Endodermal cell (in vitro differentiated cells): ENCODE measurements at regions not wholly inside any gene's neighbourhood (a gene's known extent, or its start where the extent isn't known, plus 50 kb on each side); places are given as distances from the start of the nearest gene placed in this dataset.

Experiments used
- DNase-seq: peaks from one replicate; pipeline ENCODE4 v3.0.0-alpha.2; 2017
- H3K27ac ChIP-seq: 2 replicates; pipeline ENCODE4 v1.5.1; 2013; ENCODE audit warnings: mild to moderate bottlenecking, low read depth, low read length, moderate library complexity
- H3K27me3 ChIP-seq: 2 replicates; pipeline ENCODE4 v1.6.1; 2013; ENCODE audit warnings: mild to moderate bottlenecking, low read length, moderate library complexity; ENCODE audit not compliant: insufficient read depth, control insufficient read depth, poor library complexity, severe bottlenecking
- H3K36me3 ChIP-seq: 2 replicates; pipeline ENCODE4 v1.7.0; 2013; ENCODE audit warnings: mild to moderate bottlenecking, low read length, moderate library complexity; ENCODE audit not compliant: control insufficient read depth, insufficient read depth
- H3K4me1 ChIP-seq: one replicate; pipeline ENCODE4 v1.7.0; 2013; ENCODE audit warnings: low read length; ENCODE audit not compliant: control insufficient read depth, insufficient read depth
- H3K4me3 ChIP-seq: 2 replicates; pipeline ENCODE4 v1.5.1; 2013; ENCODE audit warnings: mild to moderate bottlenecking, low read length, moderate library complexity
- H3K9ac ChIP-seq: 2 replicates; pipeline ENCODE4 v1.6.1; 2013; ENCODE audit warnings: mild to moderate bottlenecking, low read length, moderate library complexity; ENCODE audit not compliant: poor library complexity, severe bottlenecking; ENCODE audit errors: extremely low read depth
- H3K9me3 ChIP-seq: 2 replicates; pipeline ENCODE4 v1.6.1; 2013; ENCODE audit warnings: mild to moderate bottlenecking, low read length, moderate library complexity; ENCODE audit not compliant: control insufficient read depth
- H3K27ac Mint-ChIP-seq: 2 replicates; pipeline ENCODE4 v1.8.0; 2020; ENCODE audit warnings: mixed read lengths
- H3K27me3 Mint-ChIP-seq: 2 replicates; pipeline ENCODE4 v1.8.0; 2021; ENCODE audit warnings: mild to moderate bottlenecking, mixed read lengths; ENCODE audit not compliant: insufficient read depth
- H3K36me3 Mint-ChIP-seq: 2 replicates; pipeline ENCODE4 v1.8.0; 2020; ENCODE audit warnings: low read depth, mixed read lengths
- H3K4me1 Mint-ChIP-seq: 2 replicates; pipeline ENCODE4 v1.8.0; 2020; ENCODE audit warnings: mixed read lengths
- H3K4me3 Mint-ChIP-seq: 2 replicates; pipeline ENCODE4 v1.8.0; 2020; ENCODE audit warnings: mild to moderate bottlenecking, moderate library complexity, mixed read lengths
- H3K9me3 Mint-ChIP-seq: 2 replicates; pipeline ENCODE4 v1.8.0; 2020; ENCODE audit warnings: mild to moderate bottlenecking, mixed read lengths
- CTCF ChIP-seq: fragments of 200-600 bp; sonication (generic); conservative IDR thresholded peaks from 2 replicates; pipeline ENCODE4 v1.5.0; 2021; ENCODE audit warnings: antibody characterized with exemption, mild to moderate bottlenecking
- WGBS, 2 experiments: methylation state at CpG; one replicate each; pipeline versions ENCODE4 v1.1.5 to v1.1.7; 2013; ENCODE audit warnings: missing lambda C conversion rate in 2 of 2, mixed read lengths in 1 of 2; ENCODE audit not compliant: insufficient coverage in 1 of 2, insufficient read length in 1 of 2; 5-methylcytosine and 5-hydroxymethylcytosine counted together

- no peak overlapping the region for H3K27ac Mint-ChIP-seq
- no peak for DNase-seq
Measured at GRCh38 chr4:28754376-28754775, 1893.7 kb downstream of the STIM2 start.

DNA sequence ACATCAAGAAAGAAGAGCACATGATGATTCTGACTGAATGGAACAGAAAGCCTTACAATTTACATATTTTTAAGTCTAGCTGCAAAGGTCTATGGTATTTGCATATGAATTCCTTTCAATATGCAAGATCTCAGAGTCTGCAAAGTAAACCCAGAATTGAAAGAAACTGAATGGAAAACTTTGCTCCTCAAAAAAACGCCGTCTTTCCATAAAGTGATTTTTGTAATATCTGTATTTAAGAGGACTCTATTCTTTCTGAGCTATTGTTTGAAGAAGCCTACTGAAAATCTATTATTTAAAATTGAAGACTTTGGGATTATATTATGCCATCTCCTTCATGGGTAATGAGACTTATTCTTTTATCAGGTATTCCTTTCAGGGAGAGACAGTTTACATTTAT lies 1894.4 kb downstream of the STIM2 start:
- no peak for TF ChIP-seq CTCF
- no peaks in the 10 kb centered on the region for H3K36me3 Mint-ChIP-seq
- Histone ChIP-seq H3K27me3 (no peaks in the 10 kb centered on the region), H3K36me3 (no peaks in the 10 kb centered on the region), H3K9ac (no peak overlapping the region), H3K27ac (no peak overlapping the region), H3K9me3 (no peaks in the 10 kb centered on the region), H3K4me3 (no peak overlapping the region), H3K4me1 (peaks cover 2% of the 10 kb centered on the region)
- no peak overlapping the region for H3K27ac Mint-ChIP-seq
- no peak for DNase-seq
- peaks cover 23% of the 10 kb centered on the region for H3K4me1 Mint-ChIP-seq
- no peaks in the 10 kb centered on the region for H3K9me3 Mint-ChIP-seq
- H3K27me3 Mint-ChIP-seq, result no peaks in the 10 kb centered on the region
- no peak overlapping the region for H3K4me3 Mint-ChIP-seq
- WGBS, 2 experiments, result 83% methylated on average over 2 of the region's 2 CpGs; no CpG with 5 or more reads in 1 of the 2 experiments

More at GRCh38 chr4:28754376-28754775, 1893.7 kb downstream of the STIM2 start:
- Mint-ChIP-seq H3K4me3 (no peak overlapping the region), H3K9me3 (no peaks in the 10 kb centered on the region), H3K4me1 (peaks cover 23% of the 10 kb centered on the region), H3K36me3 (no peaks in the 10 kb centered on the region), H3K27me3 (no peaks in the 10 kb centered on the region)
- H3K9ac ChIP-seq, result no peak overlapping the region
- no peak overlapping the region for H3K27ac ChIP-seq
- no peaks in the 10 kb centered on the region for H3K27me3 ChIP-seq
- no peaks in the 10 kb centered on the region for H3K36me3 ChIP-seq
- H3K4me3 ChIP-seq, result no peak overlapping the region
- no peak for TF ChIP-seq CTCF
- no peaks in the 10 kb centered on the region for H3K9me3 ChIP-seq
- 60 to 83% methylated on average over 1 to 3 of the region's 3 CpGs for WGBS, 2 experiments
- H3K4me1 ChIP-seq, result peaks cover 2% of the 10 kb centered on the region

DNA sequence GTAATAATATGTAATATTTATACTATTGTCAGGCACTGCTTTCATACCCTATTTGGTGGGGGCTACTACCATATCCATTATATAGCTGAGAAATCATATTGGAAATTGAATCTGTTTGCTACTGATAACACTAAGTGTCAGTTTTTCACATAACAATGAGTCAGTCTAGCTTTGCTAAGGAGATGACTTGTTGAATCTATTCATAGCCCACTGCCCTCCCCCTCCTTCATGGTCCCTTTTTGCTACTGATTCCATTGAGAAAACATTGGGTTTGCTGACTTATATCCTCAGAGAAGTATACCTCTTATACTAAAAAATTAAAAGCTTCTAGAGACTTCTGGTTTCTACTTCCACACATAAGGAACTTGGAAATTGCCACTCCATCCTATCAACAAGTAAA lies 1898.4 kb downstream of the STIM2 start:
- no peak overlapping the region for H3K27ac ChIP-seq
- H3K4me1 ChIP-seq, result peaks cover under 1% of the 10 kb centered on the region
- Mint-ChIP-seq H3K9me3 (no peaks in the 10 kb centered on the region), H3K27ac (no peak overlapping the region), H3K4me3 (no peak overlapping the region), H3K4me1 (peaks cover 14% of the 10 kb centered on the region), H3K36me3 (no peaks in the 10 kb centered on the region), H3K27me3 (no peaks in the 10 kb centered on the region)
- no peak for DNase-seq
- H3K9me3 ChIP-seq, result no peaks in the 10 kb centered on the region
- no peak for TF ChIP-seq CTCF
- H3K36me3 ChIP-seq, result no peaks in the 10 kb centered on the region
- H3K4me3 ChIP-seq, result no peak overlapping the region
- H3K9ac ChIP-seq, result no peak overlapping the region
- no peaks in the 10 kb centered on the region for H3K27me3 ChIP-seq
